Esophagus squamous epithelium (tissue), 4 donors: ENCODE measurements at regions not wholly inside any gene's neighbourhood (a gene's known extent, or its start where the extent isn't known, plus 50 kb on each side); places are given as distances from the start of the nearest gene placed in this dataset.

ENCODE experiments used
- POLR2A ChIP-seq, 4 donors: fragments of 450-650 bp; IDR thresholded peaks; one replicate each; pipeline ENCODE4 v1.6.1; 2017; ENCODE audit warnings: antibody characterized with exemption in 4 of 4, mild to moderate bottlenecking in 4 of 4, moderate library complexity in 3 of 4
- TF ChIP-seq, protein P1 (sequence below), 6 experiments: fragments of 450-650 bp in 4 of 6; fragments of 200-600 bp in 2 of 6; sonication (generic) in 2 of 6; IDR thresholded peaks; one replicate each; pipeline ENCODE4 v1.5.1; 2016 to 2019; ENCODE audit warnings: antibody characterized with exemption in 6 of 6, mild to moderate bottlenecking in 4 of 6, moderate library complexity in 4 of 6

DNA sequence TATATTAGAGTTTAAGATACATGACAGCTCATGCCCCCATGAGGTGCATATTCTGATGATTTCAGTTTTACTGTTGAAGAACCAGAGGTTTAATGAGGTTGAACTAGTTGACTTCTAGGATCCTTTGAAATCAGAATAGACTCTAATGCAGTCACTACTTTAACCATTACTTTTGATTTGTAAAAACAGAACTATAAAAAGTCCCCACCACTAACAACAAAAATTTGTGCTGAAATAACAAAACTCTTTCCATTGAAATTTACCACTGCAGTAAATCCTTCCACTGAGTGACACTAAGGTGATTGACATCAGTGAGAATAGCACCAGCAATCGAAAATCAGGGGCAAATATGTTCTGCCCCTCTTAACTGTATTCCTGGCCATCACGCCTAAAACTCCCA is 214.1 kb downstream of the SHQ1 start:
- TF ChIP-seq, protein P1, sequence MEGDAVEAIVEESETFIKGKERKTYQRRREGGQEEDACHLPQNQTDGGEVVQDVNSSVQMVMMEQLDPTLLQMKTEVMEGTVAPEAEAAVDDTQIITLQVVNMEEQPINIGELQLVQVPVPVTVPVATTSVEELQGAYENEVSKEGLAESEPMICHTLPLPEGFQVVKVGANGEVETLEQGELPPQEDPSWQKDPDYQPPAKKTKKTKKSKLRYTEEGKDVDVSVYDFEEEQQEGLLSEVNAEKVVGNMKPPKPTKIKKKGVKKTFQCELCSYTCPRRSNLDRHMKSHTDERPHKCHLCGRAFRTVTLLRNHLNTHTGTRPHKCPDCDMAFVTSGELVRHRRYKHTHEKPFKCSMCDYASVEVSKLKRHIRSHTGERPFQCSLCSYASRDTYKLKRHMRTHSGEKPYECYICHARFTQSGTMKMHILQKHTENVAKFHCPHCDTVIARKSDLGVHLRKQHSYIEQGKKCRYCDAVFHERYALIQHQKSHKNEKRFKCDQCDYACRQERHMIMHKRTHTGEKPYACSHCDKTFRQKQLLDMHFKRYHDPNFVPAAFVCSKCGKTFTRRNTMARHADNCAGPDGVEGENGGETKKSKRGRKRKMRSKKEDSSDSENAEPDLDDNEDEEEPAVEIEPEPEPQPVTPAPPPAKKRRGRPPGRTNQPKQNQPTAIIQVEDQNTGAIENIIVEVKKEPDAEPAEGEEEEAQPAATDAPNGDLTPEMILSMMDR (IDR thresholded peaks at IDR 0.05): no peak
- no peak for TF ChIP-seq POLR2A (IDR thresholded peaks at IDR 0.05)
